H9 (cell line): ENCODE measurements at regions not wholly inside any gene's neighbourhood (a gene's known extent, or its start where the extent isn't known, plus 50 kb on each side); places are given as distances from the start of the nearest gene placed in this dataset.

Experiments
- DNase-seq: peaks from one replicate; pipeline ENCODE4 v3.0.0-alpha.2; 2017
- H2AFZ ChIP-seq: one replicate; pipeline ENCODE4 v1.6.1; 2013; ENCODE audit warnings: mild to moderate bottlenecking, low read length, control low read depth, moderate library complexity
- H2AK5ac ChIP-seq: 2 replicates; pipeline ENCODE4 v1.6.1; 2013; ENCODE audit warnings: low read length, control low read depth, mixed read lengths; ENCODE audit not compliant: insufficient read length
- H2BK120ac ChIP-seq: one replicate; pipeline ENCODE4 v1.6.1; 2013; ENCODE audit warnings: low read depth, mild to moderate bottlenecking, low read length, control low read depth, inconsistent platforms; ENCODE audit not compliant: poor library complexity, severe bottlenecking
- H2BK12ac ChIP-seq: 2 replicates; pipeline ENCODE4 v1.6.1; 2013; ENCODE audit warnings: low read length, control low read depth, mixed read lengths, low read depth; ENCODE audit not compliant: insufficient read length
- H2BK15ac ChIP-seq: 2 replicates; pipeline ENCODE4 v1.6.1; 2013; ENCODE audit warnings: low read depth, low read length, control low read depth
- H2BK20ac ChIP-seq: one replicate; pipeline ENCODE4 v1.6.1; 2013; ENCODE audit warnings: low read depth, mild to moderate bottlenecking, low read length, control low read depth, inconsistent platforms; ENCODE audit not compliant: poor library complexity, severe bottlenecking
- H2BK5ac ChIP-seq: 2 replicates; pipeline ENCODE4 v1.6.1; 2013; ENCODE audit warnings: low read length, control low read depth, mixed read lengths; ENCODE audit not compliant: insufficient read length
- H3K14ac ChIP-seq: 2 replicates; pipeline ENCODE4 v1.6.1; 2013; ENCODE audit warnings: low read length, control low read depth; ENCODE audit not compliant: insufficient read depth
- H3K18ac ChIP-seq: 2 replicates; pipeline ENCODE4 v1.6.1; 2013; ENCODE audit warnings: low read depth, mild to moderate bottlenecking, mixed read lengths, low read length, control low read depth; ENCODE audit not compliant: insufficient read length
- H3K23ac ChIP-seq: 2 replicates; pipeline ENCODE4 v1.6.1; 2013; ENCODE audit warnings: low read length, control low read depth, mixed read lengths, low read depth; ENCODE audit not compliant: insufficient read length
- H3K23me2 ChIP-seq: 2 replicates; pipeline ENCODE4 v1.6.1; 2013; ENCODE audit warnings: low read depth, mild to moderate bottlenecking, mixed read lengths, low read length, control low read depth; ENCODE audit not compliant: insufficient read length, poor library complexity, severe bottlenecking
- H3K27ac ChIP-seq: 2 replicates; pipeline ENCODE4 v1.5.1; 2013; ENCODE audit warnings: low read length, control low read depth, mixed read lengths, low read depth; ENCODE audit not compliant: insufficient read length
- H3K27me3 ChIP-seq: 2 replicates; pipeline ENCODE4 v1.6.1; 2013; ENCODE audit warnings: low read length, control low read depth, inconsistent platforms; ENCODE audit not compliant: insufficient read depth
- H3K4ac ChIP-seq: 2 replicates; pipeline ENCODE4 v1.6.1; 2013; ENCODE audit warnings: low read depth, mild to moderate bottlenecking, control low read depth, inconsistent platforms, low read length, moderate library complexity
- H3K4me1 ChIP-seq: 2 replicates; pipeline ENCODE4 v1.6.1; 2013; ENCODE audit warnings: low read length, control low read depth, inconsistent platforms; ENCODE audit not compliant: insufficient read depth
- H3K4me2 ChIP-seq: 2 replicates; pipeline ENCODE4 v1.6.1; 2013; ENCODE audit warnings: low read length, control low read depth, mixed read lengths; ENCODE audit not compliant: insufficient read length, insufficient read depth
- H3K56ac ChIP-seq: 2 replicates; pipeline ENCODE4 v1.6.1; 2013; ENCODE audit warnings: low read depth, mild to moderate bottlenecking, mixed read lengths, low read length, control low read depth; ENCODE audit not compliant: insufficient read length
- H3K79me1 ChIP-seq: 2 replicates; pipeline ENCODE4 v1.6.1; 2013; ENCODE audit warnings: low read depth, mild to moderate bottlenecking, moderate library complexity, low read length, control low read depth, inconsistent platforms; ENCODE audit not compliant: insufficient read depth, poor library complexity, severe bottlenecking
- H3K79me2 ChIP-seq: 2 replicates; pipeline ENCODE4 v1.6.1; 2013; ENCODE audit warnings: low read length, control low read depth, inconsistent platforms; ENCODE audit not compliant: insufficient read depth
- H3K9ac ChIP-seq: 2 replicates; pipeline ENCODE4 v1.6.1; 2013; ENCODE audit warnings: low read length, control low read depth, mixed read lengths; ENCODE audit not compliant: insufficient read length; ENCODE audit errors: extremely low read depth
- H3K9me3 ChIP-seq: one replicate; pipeline ENCODE4 v1.6.1; 2013; ENCODE audit warnings: low read depth, low read length, inconsistent platforms; ENCODE audit not compliant: control insufficient read depth
- H3T11ph ChIP-seq: one replicate; pipeline ENCODE4 v1.6.1; 2013; ENCODE audit warnings: mild to moderate bottlenecking, low read length, control low read depth, inconsistent platforms
- H4K20me1 ChIP-seq: one replicate; pipeline ENCODE4 v1.6.1; 2013; ENCODE audit not compliant: control insufficient read depth, insufficient read length, insufficient read depth
- H4K5ac ChIP-seq: 2 replicates; pipeline ENCODE4 v1.6.1; 2013; ENCODE audit warnings: low read depth, mild to moderate bottlenecking, mixed read lengths, low read length, control low read depth; ENCODE audit not compliant: insufficient read length
- H4K8ac ChIP-seq: replicated peaks from 2 replicates; pipeline ENCODE4 v1.6.1; 2013; ENCODE audit warnings: low read length, control low read depth, mixed read lengths, low read depth; ENCODE audit not compliant: insufficient read length
- H4K91ac ChIP-seq: 2 replicates; pipeline ENCODE4 v1.6.1; 2013; ENCODE audit warnings: low read depth, mild to moderate bottlenecking, moderate library complexity, mixed read lengths, low read length, control low read depth; ENCODE audit not compliant: insufficient read length
- H3K27ac Mint-ChIP-seq, 3 experiments: 2 replicates in 2 of 3; 3 replicates in 1 of 3; pipeline ENCODE4 v1.8.0; 2020 to 2021; ENCODE audit warnings: mixed read lengths in 3 of 3, mild to moderate bottlenecking in 1 of 3, moderate library complexity in 1 of 3
- H3K27me3 Mint-ChIP-seq: 2 replicates; pipeline ENCODE4 v1.8.0; 2021; ENCODE audit warnings: low read depth, mild to moderate bottlenecking, moderate library complexity, mixed read lengths
- H3K36me3 Mint-ChIP-seq, 3 experiments: 2 replicates in 2 of 3; 3 replicates in 1 of 3; pipeline ENCODE4 v1.8.0; 2020 to 2021; ENCODE audit warnings: low read depth in 3 of 3, mixed read lengths in 3 of 3; ENCODE audit not compliant: insufficient read depth in 1 of 3
- H3K4me1 Mint-ChIP-seq, 2 experiments: 2 replicates each; pipeline ENCODE4 v1.8.0; 2020; ENCODE audit warnings: mixed read lengths in 2 of 2
- H3K4me3 Mint-ChIP-seq, 2 experiments: 2 replicates in 1 of 2; 3 replicates in 1 of 2; pipeline ENCODE4 v1.8.0; 2020 to 2021; ENCODE audit warnings: mild to moderate bottlenecking in 2 of 2, mixed read lengths in 2 of 2, moderate library complexity in 1 of 2
- H3K9me3 Mint-ChIP-seq, 2 experiments: 2 replicates in 1 of 2; 3 replicates in 1 of 2; pipeline ENCODE4 v1.8.0; 2020; ENCODE audit warnings: mild to moderate bottlenecking in 2 of 2, mixed read lengths in 2 of 2, moderate library complexity in 1 of 2
- WGBS: extraction: QIAGEN DNeasy Blood & Tissue Kit; methylation state at CpG from one replicate; pipeline ENCODE4 v1.1.7; 2013; ENCODE audit warnings: missing lambda C conversion rate, low lambda C conversion rate, mixed read lengths; ENCODE audit not compliant: insufficient read length; ENCODE audit errors: extremely low coverage; 5-methylcytosine and 5-hydroxymethylcytosine counted together
- TF ChIP-seq, protein P1 (sequence below): fragments of 200-600 bp; sonication (generic); conservative IDR thresholded peaks from 3 replicates; pipeline ENCODE4 v1.8.0; 2021; ENCODE audit warnings: antibody characterized with exemption, mild to moderate bottlenecking

DNA sequence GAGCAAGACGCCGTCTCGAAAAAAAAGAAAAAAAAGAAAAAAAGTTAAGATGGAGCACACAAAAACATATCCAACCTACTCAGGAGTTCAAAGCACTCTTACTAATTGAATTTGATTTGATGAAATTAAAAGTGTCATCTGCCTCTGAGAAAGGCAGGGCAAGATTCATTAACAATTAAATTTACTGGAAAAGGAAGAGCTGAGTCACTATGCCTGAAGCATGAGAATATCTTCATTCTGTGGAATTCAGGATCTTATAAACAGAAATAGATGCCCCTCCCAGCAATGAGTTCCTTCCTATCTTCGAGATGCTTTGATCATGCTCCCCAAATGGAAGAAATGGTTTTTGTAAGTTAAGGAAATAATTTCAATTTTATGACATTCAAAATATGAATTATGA, 61.0 kb upstream of the ST3GAL6 start:
- H3K9ac ChIP-seq, result no peak overlapping the region
- H3K4ac ChIP-seq, result no peak overlapping the region
- DNase-seq, result no peak
- H2BK5ac ChIP-seq, result no peak overlapping the region
- H3K23me2 ChIP-seq, result no peaks in the 10 kb centered on the region
- H4K8ac ChIP-seq, result no peak overlapping the region
- H3K27ac Mint-ChIP-seq, result no peak overlapping the region
- no peaks in the 10 kb centered on the region for H3K27me3 ChIP-seq
- no peak overlapping the region for H3K18ac ChIP-seq
- H3K23ac ChIP-seq, result no peak overlapping the region
- no peak overlapping the region for H4K91ac ChIP-seq
- H3K27me3 Mint-ChIP-seq, result no peaks in the 10 kb centered on the region
- H2BK12ac ChIP-seq, result no peak overlapping the region
- H4K5ac ChIP-seq, result no peak overlapping the region
- H3K9me3 ChIP-seq, result no peaks in the 10 kb centered on the region
- no peaks in the 10 kb centered on the region for H3K79me2 ChIP-seq
- H3K4me2 ChIP-seq, result no peak overlapping the region
- no peaks in the 10 kb centered on the region for H3K79me1 ChIP-seq
- H3K36me3 Mint-ChIP-seq, result no peaks in the 10 kb centered on the region
- no peaks in the 10 kb centered on the region for H4K20me1 ChIP-seq
- H3K14ac ChIP-seq, result no peak overlapping the region
- WGBS, result no CpG with 5 or more reads among the region's 4 CpGs
- no peak overlapping the region for H2AFZ ChIP-seq
- no peaks in the 10 kb centered on the region; the same call in 1 of the 2 replicates for H3K4me1 ChIP-seq
- H2BK15ac ChIP-seq, result no peak overlapping the region
- no peak overlapping the region for H2BK20ac ChIP-seq
- H3T11ph ChIP-seq, result no peak overlapping the region
- no peak overlapping the region for H3K27ac ChIP-seq
- no peak overlapping the region for H3K4me3 Mint-ChIP-seq
- H2AK5ac ChIP-seq, result no peak overlapping the region
- H3K9me3 Mint-ChIP-seq, result no peaks in the 10 kb centered on the region; a peak in 1 of 5 replicates
- H3K56ac ChIP-seq, result no peak overlapping the region
- TF ChIP-seq, protein P1, sequence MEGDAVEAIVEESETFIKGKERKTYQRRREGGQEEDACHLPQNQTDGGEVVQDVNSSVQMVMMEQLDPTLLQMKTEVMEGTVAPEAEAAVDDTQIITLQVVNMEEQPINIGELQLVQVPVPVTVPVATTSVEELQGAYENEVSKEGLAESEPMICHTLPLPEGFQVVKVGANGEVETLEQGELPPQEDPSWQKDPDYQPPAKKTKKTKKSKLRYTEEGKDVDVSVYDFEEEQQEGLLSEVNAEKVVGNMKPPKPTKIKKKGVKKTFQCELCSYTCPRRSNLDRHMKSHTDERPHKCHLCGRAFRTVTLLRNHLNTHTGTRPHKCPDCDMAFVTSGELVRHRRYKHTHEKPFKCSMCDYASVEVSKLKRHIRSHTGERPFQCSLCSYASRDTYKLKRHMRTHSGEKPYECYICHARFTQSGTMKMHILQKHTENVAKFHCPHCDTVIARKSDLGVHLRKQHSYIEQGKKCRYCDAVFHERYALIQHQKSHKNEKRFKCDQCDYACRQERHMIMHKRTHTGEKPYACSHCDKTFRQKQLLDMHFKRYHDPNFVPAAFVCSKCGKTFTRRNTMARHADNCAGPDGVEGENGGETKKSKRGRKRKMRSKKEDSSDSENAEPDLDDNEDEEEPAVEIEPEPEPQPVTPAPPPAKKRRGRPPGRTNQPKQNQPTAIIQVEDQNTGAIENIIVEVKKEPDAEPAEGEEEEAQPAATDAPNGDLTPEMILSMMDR, result no peak
- H3K4me1 Mint-ChIP-seq, result peaks cover 0 to 3% of the 10 kb centered on the region in 2 experiments; a peak in 2 of 4 replicates
- H2BK120ac ChIP-seq, result no peak overlapping the region
